Thyroid gland (tissue), 4 donors: ENCODE measurements at regions not wholly inside any gene's neighbourhood (a gene's known extent, or its start where the extent isn't known, plus 50 kb on each side); places are given as distances from the start of the nearest gene placed in this dataset.

Source experiments
- POLR2A ChIP-seq, 2 donors: fragments of 450-650 bp; IDR thresholded peaks; one replicate each; pipeline ENCODE4 v1.6.1; 2017; ENCODE audit warnings: antibody characterized with exemption in 2 of 2, mild to moderate bottlenecking in 2 of 2, moderate library complexity in 1 of 2
- TF ChIP-seq, protein P1 (sequence below), 6 experiments: fragments of 200-600 bp in 3 of 6; fragments of 450-650 bp in 3 of 6; sonication (generic) in 3 of 6; IDR thresholded peaks; one replicate each; pipeline ENCODE4 v1.5.1; 2016 to 2019; ENCODE audit warnings: antibody characterized with exemption in 6 of 6, mild to moderate bottlenecking in 2 of 6, inconsistent platforms in 1 of 6, moderate library complexity in 1 of 6

- TF ChIP-seq, protein P1, sequence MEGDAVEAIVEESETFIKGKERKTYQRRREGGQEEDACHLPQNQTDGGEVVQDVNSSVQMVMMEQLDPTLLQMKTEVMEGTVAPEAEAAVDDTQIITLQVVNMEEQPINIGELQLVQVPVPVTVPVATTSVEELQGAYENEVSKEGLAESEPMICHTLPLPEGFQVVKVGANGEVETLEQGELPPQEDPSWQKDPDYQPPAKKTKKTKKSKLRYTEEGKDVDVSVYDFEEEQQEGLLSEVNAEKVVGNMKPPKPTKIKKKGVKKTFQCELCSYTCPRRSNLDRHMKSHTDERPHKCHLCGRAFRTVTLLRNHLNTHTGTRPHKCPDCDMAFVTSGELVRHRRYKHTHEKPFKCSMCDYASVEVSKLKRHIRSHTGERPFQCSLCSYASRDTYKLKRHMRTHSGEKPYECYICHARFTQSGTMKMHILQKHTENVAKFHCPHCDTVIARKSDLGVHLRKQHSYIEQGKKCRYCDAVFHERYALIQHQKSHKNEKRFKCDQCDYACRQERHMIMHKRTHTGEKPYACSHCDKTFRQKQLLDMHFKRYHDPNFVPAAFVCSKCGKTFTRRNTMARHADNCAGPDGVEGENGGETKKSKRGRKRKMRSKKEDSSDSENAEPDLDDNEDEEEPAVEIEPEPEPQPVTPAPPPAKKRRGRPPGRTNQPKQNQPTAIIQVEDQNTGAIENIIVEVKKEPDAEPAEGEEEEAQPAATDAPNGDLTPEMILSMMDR (IDR thresholded peaks at IDR 0.05), result no peak
- no peak for TF ChIP-seq POLR2A (IDR thresholded peaks at IDR 0.05)
Measured at GRCh38 chr16:8026450-8026849, 563.9 kb downstream of the TMEM114 start.
